ENCODE measurements at regions not wholly inside any gene's neighbourhood (a gene's known extent, or its start where the extent isn't known, plus 50 kb on each side); places are given as distances from the start of the nearest gene placed in this dataset.

DNA sequence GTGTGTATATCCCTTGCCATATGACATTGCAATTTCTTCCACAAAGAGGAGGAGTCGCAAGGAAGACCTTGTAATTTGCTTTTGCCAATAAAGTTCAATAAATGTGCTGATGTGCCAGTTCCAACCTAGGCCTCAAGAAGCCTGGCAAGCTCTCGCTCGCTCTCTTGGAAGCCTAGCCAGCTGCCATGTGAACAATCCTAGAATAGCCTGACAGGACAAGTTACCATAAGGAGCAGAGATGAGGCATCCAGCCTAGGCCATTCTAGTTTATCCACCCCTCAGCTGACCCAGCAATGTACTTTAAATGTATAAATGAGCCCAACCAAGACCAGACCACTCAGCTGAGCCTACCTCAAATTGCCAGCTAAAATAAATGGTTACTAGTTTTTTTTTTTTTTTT is 145.7 kb upstream of the QRFPR start:
- TF ChIP-seq, protein P1, sequence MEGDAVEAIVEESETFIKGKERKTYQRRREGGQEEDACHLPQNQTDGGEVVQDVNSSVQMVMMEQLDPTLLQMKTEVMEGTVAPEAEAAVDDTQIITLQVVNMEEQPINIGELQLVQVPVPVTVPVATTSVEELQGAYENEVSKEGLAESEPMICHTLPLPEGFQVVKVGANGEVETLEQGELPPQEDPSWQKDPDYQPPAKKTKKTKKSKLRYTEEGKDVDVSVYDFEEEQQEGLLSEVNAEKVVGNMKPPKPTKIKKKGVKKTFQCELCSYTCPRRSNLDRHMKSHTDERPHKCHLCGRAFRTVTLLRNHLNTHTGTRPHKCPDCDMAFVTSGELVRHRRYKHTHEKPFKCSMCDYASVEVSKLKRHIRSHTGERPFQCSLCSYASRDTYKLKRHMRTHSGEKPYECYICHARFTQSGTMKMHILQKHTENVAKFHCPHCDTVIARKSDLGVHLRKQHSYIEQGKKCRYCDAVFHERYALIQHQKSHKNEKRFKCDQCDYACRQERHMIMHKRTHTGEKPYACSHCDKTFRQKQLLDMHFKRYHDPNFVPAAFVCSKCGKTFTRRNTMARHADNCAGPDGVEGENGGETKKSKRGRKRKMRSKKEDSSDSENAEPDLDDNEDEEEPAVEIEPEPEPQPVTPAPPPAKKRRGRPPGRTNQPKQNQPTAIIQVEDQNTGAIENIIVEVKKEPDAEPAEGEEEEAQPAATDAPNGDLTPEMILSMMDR (conservative IDR thresholded peaks at IDR 0.05; ENCODE audit: low read length): no peak
- TF ChIP-seq EZH2phosphoT487 (IDR thresholded peaks at IDR 0.05; ENCODE audit: borderline replicate concordance): no peak

All from Loucy (cell line).